ENCODE measurements at regions not wholly inside any gene's neighbourhood (a gene's known extent, or its start where the extent isn't known, plus 50 kb on each side); places are given as distances from the start of the nearest gene placed in this dataset.

DNA sequence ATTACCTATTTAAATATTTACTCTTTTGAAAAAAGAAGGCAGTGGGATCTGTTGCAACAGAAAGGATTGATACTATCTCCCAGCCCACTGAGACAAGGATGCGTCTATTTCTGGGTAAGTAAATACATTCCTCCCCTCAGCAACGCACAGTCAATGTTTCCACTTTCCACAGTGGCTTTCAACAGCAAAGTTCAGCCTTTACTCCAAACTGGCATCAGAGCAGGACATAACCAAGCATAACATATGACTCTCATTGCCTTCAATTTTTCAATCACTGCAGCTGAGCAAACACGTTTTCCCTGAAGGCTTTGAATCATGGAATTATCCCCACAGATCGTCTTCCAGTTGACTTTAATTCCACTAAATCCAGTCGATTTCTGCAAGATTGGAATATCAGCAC lies 160.3 kb upstream of the FRG1 start:
- TF ChIP-seq, protein P1, sequence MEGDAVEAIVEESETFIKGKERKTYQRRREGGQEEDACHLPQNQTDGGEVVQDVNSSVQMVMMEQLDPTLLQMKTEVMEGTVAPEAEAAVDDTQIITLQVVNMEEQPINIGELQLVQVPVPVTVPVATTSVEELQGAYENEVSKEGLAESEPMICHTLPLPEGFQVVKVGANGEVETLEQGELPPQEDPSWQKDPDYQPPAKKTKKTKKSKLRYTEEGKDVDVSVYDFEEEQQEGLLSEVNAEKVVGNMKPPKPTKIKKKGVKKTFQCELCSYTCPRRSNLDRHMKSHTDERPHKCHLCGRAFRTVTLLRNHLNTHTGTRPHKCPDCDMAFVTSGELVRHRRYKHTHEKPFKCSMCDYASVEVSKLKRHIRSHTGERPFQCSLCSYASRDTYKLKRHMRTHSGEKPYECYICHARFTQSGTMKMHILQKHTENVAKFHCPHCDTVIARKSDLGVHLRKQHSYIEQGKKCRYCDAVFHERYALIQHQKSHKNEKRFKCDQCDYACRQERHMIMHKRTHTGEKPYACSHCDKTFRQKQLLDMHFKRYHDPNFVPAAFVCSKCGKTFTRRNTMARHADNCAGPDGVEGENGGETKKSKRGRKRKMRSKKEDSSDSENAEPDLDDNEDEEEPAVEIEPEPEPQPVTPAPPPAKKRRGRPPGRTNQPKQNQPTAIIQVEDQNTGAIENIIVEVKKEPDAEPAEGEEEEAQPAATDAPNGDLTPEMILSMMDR (IDR thresholded peaks at IDR 0.05; ENCODE audit: low read depth, low read length) = no peak
- no peak overlapping the region for H3K4me3 ChIP-seq (ENCODE audit: low read depth, low read length)

DNA sequence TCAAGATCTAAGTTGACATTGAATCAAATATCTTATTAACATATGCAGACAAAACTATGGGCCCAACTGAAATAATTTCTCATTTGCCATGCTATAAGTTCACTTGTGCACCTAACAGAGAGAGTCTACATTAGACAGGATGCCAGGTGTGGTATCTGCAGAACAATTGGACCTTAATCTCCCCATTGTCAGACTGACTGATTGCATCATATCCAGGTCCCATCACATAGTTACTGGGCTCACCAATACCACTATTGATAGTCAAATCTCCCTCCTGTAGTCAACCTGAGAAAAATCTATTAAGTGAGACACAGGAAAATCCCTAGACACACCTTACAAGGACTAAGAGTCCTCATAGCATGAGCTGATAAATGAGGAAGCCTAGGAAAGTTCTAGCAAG lies 156.0 kb upstream of the FRG1 start:
- no peak overlapping the region for H3K4me3 ChIP-seq (ENCODE audit: low read depth, low read length)
- TF ChIP-seq, protein P1 (IDR thresholded peaks at IDR 0.05; ENCODE audit: low read depth, low read length) = no peak

DNA sequence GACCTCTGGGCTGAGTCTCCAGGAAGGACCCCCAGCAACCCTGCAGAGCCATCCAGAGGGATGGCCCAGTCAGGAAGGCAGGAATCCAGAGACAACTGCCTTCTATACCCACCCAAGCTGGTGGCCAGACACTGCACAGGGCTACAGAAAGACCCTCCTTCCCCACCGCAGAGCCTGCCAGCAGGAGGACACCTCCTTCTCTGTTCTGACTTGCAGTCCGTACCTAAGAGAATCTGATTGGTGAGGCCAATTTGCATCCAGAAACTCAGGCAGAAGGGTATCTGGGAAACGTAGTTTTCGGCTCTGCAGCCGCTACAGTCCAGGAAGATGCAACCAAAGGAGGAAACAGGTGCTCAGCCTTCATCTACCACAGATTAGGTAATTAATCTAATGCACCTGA lies 155.4 kb upstream of the FRG1 start:
- H3K4me3 ChIP-seq (ENCODE audit: low read depth, low read length) = no peak overlapping the region
- TF ChIP-seq, protein P1 (IDR thresholded peaks at IDR 0.05; ENCODE audit: low read depth, low read length) = no peak

DNA sequence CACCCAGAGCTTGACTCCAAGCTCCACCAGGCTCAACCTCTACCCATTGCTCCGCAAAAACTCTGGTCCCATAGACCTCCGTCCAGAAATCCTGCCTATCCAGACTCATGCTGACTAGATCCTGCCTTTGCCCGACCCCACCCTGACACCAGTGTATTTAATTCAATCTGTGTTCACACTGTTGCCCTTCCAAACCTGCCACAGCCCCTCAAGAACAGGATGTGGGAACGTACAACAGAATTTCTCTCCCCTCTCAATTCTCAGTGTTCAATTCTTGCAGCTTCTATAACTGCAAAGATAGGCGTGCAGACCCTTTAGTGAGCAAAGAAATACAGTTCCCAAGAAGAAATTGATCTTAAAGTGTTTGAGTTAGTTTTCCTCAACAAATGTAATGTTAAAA lies 154.2 kb upstream of the FRG1 start:
- TF ChIP-seq, protein P1 (IDR thresholded peaks at IDR 0.05; ENCODE audit: low read depth, low read length) = no peak

DNA sequence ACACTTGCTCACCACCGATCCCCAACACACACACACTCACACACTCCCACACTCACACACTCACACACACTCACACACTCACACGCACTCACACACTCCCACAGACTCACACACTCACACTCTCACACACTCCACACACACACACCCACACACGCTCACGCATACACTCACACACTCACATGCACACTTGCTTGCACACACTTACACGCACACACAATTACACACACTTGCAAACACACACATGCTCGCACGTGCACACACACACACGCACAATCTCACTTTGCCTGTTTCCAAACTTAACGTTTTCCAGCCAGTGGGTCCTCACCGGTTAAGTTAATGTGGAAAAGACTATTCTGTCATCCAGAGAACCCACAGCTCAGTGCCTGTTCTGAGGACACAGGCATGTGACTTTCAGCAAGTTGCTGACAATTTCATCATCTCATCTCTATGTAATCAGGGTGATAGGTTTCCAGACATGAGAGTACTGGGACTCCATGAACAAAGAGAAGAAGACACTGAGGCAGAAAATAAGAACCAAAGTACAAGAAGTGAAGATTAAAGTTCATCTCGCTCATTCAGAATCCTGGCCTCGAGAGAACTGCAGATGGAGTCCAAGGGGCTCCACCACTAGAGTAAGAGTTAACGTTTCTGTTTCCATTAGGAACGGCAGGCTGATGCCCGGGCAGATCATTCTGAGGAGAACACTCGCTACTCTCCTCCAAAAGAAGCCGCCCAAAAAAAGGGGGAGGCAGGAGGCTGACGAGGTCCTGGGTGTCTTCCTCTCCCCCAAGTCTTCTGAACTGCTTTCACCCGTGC lies 153.2 kb upstream of the FRG1 start:
- TF ChIP-seq, protein P1 (IDR thresholded peaks at IDR 0.05; ENCODE audit: low read depth, low read length) = no peak
- H3K4me3 ChIP-seq (ENCODE audit: low read depth, low read length) = no peak overlapping the region

More for the DNA sequence above, 154.2 kb upstream of the FRG1 start:
- H3K4me3 ChIP-seq (ENCODE audit: low read depth, low read length) = no peak overlapping the region

DNA sequence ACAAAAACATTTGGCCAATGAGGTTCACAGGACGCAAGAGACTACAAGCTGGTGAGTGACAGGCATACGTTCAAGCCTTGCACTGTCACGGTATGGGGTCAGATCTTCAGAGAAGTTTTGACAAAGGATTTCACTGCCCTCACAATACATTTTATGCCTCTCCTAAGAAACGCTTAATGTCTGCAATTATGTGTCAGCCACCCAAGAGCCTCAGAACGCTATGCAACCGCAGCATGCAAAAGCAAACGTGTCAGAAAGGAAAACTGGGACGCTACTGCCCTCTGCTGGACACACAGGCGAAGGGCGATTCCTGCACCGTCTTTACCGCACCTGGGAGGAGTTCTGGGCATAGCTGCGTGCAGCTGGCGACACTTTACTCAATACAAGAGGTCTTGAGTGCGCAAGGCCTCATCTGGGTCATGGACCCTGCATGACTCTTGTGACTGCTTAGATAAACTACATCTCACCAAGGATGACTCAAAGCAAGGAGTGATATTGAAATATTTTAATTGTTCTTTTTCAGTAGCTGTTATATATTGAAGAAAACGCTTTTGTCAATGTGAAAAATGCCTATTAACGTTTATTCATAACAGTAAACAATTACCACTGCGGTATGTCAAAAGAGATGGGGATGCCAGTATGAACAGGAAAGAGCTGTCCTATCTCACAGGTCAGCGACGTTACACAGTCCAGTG lies 147.6 kb upstream of the FRG1 start:
- no peak overlapping the region for H3K4me3 ChIP-seq (ENCODE audit: low read depth, low read length)
- TF ChIP-seq, protein P1 (IDR thresholded peaks at IDR 0.05; ENCODE audit: low read depth, low read length) = peak; percentile 89

DNA sequence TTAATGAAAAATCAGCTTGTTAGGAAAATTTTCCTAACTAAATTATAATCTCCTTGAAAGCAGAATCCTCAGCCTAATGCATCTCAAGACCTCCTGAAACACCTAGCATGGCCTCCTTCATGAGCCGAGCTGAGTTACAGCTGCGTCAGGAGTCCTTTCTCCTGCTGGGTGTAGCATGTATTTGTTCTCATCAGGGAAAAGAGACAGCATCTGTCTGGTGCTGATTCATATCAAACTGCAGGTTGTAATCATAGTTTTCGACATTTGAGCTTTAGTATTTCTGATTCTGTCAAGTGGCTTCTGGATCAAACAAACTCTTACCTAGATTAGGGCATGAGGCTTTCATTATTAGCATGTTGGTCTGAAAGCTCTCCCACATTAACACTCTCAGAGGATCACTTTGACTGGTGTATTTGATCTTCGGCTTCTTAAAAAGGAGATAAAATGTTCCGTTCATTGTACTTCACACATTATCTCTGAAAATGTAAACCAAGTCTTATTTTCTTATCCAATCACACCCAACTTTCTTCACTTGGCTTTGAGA lies 140.1 kb upstream of the FRG1 start:
- TF ChIP-seq, protein P1 (IDR thresholded peaks at IDR 0.05; ENCODE audit: low read depth, low read length) = no peak
- H3K4me3 ChIP-seq (ENCODE audit: low read depth, low read length) = no peak overlapping the region

All from WI38 (cell line).